ENCODE measurements at regions not wholly inside any gene's neighbourhood (a gene's known extent, or its start where the extent isn't known, plus 50 kb on each side); places are given as distances from the start of the nearest gene placed in this dataset.

DNA sequence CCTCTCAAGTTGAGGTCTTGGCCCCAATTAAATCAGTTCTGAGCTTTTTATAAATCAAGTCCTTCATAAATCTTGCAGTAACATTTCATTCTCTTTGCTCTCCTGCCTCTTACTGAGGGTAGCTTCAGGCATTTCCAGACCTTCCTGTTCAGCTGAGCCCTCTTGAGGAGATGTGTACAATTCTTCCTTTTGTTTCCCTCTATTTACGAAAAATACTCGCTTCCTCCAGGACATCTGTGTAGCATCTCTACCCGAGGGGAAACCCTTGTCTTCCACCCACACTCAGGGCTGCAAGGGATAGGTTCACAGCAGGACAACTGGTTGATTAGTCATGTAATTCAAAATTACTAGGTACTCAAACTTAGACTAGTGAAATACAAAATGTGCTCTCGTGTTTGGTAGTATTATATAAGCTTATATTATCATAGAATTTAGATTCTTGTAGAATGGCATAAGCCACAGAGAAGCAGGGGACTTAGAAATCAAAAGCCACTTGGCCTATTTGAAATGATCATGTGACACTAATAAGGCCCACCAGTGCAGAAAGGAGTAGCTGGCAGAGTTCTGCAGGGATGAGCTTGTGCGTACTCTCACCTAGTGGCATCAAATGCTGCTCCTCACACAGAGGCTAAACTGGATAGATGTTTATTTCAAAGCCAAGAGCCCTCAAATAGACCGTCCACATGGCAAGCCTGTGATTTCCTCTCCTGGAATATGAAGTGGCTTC, 126.7 kb downstream of the GDAP2 start:
- TF ChIP-seq, protein P1, sequence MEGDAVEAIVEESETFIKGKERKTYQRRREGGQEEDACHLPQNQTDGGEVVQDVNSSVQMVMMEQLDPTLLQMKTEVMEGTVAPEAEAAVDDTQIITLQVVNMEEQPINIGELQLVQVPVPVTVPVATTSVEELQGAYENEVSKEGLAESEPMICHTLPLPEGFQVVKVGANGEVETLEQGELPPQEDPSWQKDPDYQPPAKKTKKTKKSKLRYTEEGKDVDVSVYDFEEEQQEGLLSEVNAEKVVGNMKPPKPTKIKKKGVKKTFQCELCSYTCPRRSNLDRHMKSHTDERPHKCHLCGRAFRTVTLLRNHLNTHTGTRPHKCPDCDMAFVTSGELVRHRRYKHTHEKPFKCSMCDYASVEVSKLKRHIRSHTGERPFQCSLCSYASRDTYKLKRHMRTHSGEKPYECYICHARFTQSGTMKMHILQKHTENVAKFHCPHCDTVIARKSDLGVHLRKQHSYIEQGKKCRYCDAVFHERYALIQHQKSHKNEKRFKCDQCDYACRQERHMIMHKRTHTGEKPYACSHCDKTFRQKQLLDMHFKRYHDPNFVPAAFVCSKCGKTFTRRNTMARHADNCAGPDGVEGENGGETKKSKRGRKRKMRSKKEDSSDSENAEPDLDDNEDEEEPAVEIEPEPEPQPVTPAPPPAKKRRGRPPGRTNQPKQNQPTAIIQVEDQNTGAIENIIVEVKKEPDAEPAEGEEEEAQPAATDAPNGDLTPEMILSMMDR (IDR thresholded peaks at IDR 0.05): no peak
- TF ChIP-seq POLR2A (IDR thresholded peaks at IDR 0.05): no peak

All from thyroid gland (tissue), 4 donors.